AG09319 (cell line): ENCODE measurements at regions not wholly inside any gene's neighbourhood (a gene's known extent, or its start where the extent isn't known, plus 50 kb on each side); places are given as distances from the start of the nearest gene placed in this dataset.

Experiments
- DNase-seq: peaks from one replicate; pipeline ENCODE4 v3.0.0-alpha.2; 2010; ENCODE audit warnings: low read depth; ENCODE audit errors: extremely low read depth
- TF ChIP-seq, protein P1 (sequence below): IDR thresholded peaks from 2 replicates; pipeline ENCODE4 v1.5.1; 2011; ENCODE audit warnings: low read depth, mild to moderate bottlenecking, inconsistent platforms, low read length, moderate library complexity

DNA sequence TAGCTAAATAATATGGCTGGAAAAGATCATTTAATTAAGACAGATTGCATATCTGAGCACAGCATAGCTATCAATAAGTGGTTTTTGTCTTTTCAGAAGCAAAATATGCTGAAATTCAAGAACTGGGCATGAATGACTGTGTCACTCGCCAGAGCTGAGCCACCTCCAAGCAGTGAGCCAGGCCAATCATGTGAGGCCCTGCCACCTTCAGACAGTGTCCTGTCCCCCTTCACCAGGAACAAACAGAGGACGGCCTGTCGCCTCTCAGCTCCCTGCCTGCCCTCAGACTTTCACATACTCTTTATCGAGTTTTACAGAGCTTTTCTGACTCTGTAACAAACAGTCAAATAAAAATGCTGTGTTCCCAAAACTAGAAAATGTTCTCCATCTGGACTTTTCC, 171.0 kb upstream of the TSC22D1 start:
- no peak for DNase-seq
- TF ChIP-seq, protein P1, sequence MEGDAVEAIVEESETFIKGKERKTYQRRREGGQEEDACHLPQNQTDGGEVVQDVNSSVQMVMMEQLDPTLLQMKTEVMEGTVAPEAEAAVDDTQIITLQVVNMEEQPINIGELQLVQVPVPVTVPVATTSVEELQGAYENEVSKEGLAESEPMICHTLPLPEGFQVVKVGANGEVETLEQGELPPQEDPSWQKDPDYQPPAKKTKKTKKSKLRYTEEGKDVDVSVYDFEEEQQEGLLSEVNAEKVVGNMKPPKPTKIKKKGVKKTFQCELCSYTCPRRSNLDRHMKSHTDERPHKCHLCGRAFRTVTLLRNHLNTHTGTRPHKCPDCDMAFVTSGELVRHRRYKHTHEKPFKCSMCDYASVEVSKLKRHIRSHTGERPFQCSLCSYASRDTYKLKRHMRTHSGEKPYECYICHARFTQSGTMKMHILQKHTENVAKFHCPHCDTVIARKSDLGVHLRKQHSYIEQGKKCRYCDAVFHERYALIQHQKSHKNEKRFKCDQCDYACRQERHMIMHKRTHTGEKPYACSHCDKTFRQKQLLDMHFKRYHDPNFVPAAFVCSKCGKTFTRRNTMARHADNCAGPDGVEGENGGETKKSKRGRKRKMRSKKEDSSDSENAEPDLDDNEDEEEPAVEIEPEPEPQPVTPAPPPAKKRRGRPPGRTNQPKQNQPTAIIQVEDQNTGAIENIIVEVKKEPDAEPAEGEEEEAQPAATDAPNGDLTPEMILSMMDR = no peak

DNA sequence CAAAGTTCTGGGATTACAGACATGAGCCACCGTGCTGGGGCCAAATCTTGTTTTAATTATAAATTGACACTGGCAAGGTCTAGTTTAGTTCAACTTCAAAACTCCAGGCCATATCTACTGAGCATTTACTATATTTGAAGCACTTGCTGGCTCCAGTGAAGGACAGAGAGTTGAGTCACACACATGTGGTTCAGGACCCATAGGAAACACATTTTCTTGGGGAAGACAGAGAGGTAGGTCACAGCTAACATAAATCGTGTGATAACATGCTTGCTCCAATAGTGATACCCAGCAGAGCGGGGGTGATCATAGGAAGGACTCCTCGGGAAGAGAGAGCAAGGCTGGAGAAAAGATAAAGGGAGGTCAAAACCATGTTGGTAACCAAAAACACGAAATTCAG, 170.6 kb upstream of the TSC22D1 start:
- TF ChIP-seq, protein P1 = no peak

DNA sequence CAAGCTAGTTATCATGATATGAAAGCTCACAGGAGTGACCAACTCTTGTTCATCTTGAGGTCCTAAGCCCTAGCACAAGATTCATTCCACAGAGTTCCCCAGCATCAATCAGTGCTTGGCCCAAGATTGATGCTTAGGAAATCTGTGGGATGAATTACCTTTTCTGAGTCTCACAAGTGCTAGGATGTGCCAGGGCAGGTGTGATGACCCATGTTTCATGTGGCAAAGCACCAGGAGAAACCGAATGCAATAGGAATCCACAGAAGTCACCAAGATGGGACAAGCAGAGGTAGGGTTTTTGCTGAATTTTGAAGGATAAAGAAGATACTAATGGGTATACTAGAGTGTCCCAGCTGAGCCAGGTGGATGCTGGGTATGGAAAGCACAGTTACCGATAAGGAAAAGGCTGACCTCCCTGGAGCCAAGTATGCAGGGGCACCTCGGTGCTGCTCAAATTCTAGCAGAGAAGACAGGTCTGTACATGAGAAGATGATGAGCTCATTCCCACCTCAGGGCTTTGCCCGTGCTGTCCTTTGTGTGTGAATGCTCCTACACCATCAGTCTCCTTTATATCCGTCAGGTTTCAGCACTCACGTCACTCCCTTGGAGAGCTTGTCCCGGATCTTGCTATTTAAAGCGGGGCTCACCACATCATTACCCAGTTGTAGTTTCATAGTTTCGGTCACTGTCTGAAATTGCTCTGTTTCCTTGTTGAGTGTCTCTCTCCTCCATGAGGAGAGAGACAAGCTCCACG, 168.9 kb upstream of the TSC22D1 start:
- DNase-seq = no peak
- TF ChIP-seq, protein P1 = no peak

More for the DNA sequence above, 170.6 kb upstream of the TSC22D1 start:
- DNase-seq = no peak

DNA sequence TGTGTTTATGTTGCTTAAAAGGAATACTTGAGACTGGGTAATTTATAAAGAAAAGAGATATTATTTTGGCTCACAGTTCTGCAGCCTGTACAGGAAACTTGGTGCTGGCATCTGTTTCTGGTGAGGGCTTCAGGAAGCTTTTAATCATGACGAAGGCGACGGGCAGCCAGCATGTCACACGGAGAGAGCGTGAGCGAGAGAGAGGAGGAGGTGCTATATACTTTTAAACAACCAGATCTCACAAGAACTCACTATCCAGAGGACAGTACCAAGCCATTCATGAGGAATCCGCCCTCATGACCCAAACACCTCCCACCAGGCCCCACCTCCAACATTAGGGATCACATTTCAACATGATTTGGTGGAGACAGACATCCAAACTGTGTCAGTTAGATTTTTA, 163.4 kb upstream of the TSC22D1 start:
- no peak for DNase-seq
- TF ChIP-seq, protein P1 = no peak

DNA sequence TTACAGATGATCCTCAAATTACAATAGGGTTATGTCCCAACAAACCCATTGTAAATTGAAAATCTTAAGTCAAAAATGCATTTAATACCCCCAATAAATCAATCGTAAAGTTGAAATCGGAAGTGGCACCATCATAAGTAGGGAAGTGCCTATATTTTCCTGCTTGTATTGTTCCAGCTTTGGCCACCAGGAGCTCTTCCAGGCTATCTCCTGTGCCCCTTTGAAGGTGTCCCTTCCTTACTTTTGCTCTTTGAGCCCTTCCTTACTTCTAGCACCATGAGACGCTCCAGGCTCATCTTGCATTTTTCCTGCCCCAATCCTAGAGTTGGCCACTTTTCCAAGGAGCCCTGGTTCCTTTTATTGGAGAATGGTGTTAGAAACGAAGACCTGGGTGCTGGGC, 163.0 kb upstream of the TSC22D1 start:
- DNase-seq = no peak
- TF ChIP-seq, protein P1 = no peak

DNA sequence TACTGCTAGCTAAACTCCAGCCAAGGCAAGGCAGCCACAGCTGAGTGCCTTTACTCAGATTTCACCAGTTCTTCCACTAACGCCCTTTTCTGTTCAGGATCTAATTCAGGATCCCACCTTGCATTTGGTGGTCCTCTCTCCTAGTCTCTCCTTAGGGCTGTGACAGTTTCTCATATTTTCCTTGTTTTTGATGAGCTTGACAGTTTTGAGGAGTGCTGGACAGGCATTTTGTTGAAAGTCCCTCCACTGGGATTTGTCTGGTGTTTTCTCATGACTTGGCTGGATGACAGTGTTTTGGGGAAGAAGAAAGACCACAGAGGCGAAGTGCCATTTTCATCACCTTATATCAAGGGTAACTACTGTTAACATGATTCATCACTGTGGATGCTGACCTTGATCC, 162.3 kb upstream of the TSC22D1 start:
- DNase-seq = no peak
- TF ChIP-seq, protein P1 = no peak

DNA sequence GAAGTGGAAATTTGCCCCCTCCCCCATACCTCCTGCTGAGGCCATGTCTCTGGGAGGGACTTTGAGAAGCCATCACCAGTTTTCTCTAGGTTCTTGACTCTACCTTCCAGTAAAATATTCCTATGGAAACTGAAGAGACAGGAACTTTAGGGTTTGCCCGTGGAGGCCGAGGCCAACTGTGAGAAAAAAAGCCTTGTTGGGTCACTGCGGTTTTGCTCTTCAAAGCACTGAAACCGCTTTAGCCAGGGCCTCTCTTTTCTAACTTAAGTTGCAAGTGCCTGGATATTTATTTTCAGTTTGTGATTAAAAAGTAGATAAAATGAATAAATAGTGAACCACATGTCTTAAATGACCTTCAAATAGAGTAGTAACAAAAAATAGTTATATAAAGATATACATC, 159.7 kb upstream of the TSC22D1 start:
- TF ChIP-seq, protein P1 = no peak
- DNase-seq = no peak
